HCT116 (cell line): ENCODE measurements at regions not wholly inside any gene's neighbourhood (a gene's known extent, or its start where the extent isn't known, plus 50 kb on each side); places are given as distances from the start of the nearest gene placed in this dataset.

ENCODE experiments used
- ATAC-seq: fragments of 200-7000 bp; cut with Tn5 transposase; 2 replicates; pipeline ENCODE4 v1.9.1; 2020; ENCODE audit warnings: mild to moderate bottlenecking, moderate library complexity
- BruUV-seq: library from RNA; stranded (reverse); fragments of 400-500 nt; replicated peaks from 2 replicates; lab custom pipeline; 2021; lab: Mats Ljungman, UMichigan
- CTCF ChIA-PET: fragments of 300-600 bp; sonication (Branson Sonifier 250); formaldehyde crosslinking; loops from one replicate; lab custom pipeline; 2021; ENCODE audit warnings: antibody characterized with exemption; lab: Charles Lee
- POLR2A ChIA-PET: fragments of 300-600, 350-600 bp; sonication (Branson Sonifier 250); formaldehyde crosslinking; loops from one replicate; lab custom pipeline; 2021; ENCODE audit warnings: antibody characterized with exemption; lab: Charles Lee
- RAD21 ChIA-PET, 2 experiments: fragments of 300-600 bp; sonication (Branson Sonifier 250); formaldehyde crosslinking; loops; one replicate each; lab custom pipeline; 2023; ENCODE audit warnings: low total read pairs in 2 of 2; ENCODE audit not compliant: uncharacterized antibody in 2 of 2, unreplicated experiment in 2 of 2, low non-redundant PET in 1 of 2; lab: Charles Lee
- DNase-seq: peaks from one replicate; pipeline ENCODE4 v3.0.0-alpha.2; 2010; ENCODE audit warnings: low read depth, low spot score
- H2AFZ ChIP-seq: fragments of 200-600 bp; shearing (Covaris generic), sonication (generic); 2 replicates; pipeline ENCODE4 v1.6.1; 2017; ENCODE audit warnings: low read depth, mixed run types, mixed read lengths, antibody characterized with exemption, low read length; ENCODE audit not compliant: poor library complexity, severe bottlenecking
- H3K27ac ChIP-seq: 2 replicates; pipeline ENCODE4 v1.5.1; 2012; ENCODE audit warnings: low read depth, low read length
- H3K27me3 ChIP-seq: fragments of 200-600 bp; sonication (generic); 2 replicates; pipeline ENCODE4 v1.6.1; 2016; ENCODE audit warnings: mixed run types, low read length, mixed read lengths; ENCODE audit not compliant: insufficient read depth
- H3K36me3 ChIP-seq, 2 experiments: fragments of 200-500 bp in 1 of 2; fragments of 200-600 bp in 1 of 2; sonication (Bioruptor generic) in 1 of 2; sonication (generic) in 1 of 2; 2 replicates each; pipeline versions ENCODE4 v1.5.1 to v1.6.1; 2014 to 2016; ENCODE audit warnings: low read length in 2 of 2, inconsistent platforms in 1 of 2, mixed read lengths in 1 of 2, mixed run types in 1 of 2; ENCODE audit not compliant: insufficient read depth in 2 of 2, control insufficient read depth in 1 of 2
- H3K4me1 ChIP-seq, 2 experiments: fragments of 200-600 bp in 1 of 2; sonication (generic) in 1 of 2; 2 replicates each; pipeline versions ENCODE4 v1.5.1 to v1.6.1; 2012 to 2017; ENCODE audit warnings: low read length in 2 of 2, inconsistent platforms in 1 of 2, mild to moderate bottlenecking in 1 of 2, mixed read lengths in 1 of 2, mixed run types in 1 of 2, moderate library complexity in 1 of 2; ENCODE audit not compliant: insufficient read depth in 2 of 2, control insufficient read depth in 1 of 2
- H3K4me2 ChIP-seq: fragments of 200-600 bp; sonication (generic); 2 replicates; pipeline ENCODE4 v1.6.1; 2017; ENCODE audit warnings: mixed run types, low read length, mixed read lengths
- H3K4me3 ChIP-seq, 2 experiments: fragments of 200-600 bp in 1 of 2; sonication (generic) in 1 of 2; replicated peaks in 1 of 2; 2 replicates each; pipeline ENCODE4 v1.5.1; 2011 to 2016; ENCODE audit warnings: low read length in 2 of 2, control low read depth in 1 of 2, low read depth in 1 of 2, mild to moderate bottlenecking in 1 of 2, mixed read lengths in 1 of 2, mixed run types in 1 of 2
- H3K79me2 ChIP-seq: fragments of 200-600 bp; sonication (generic); 2 replicates; pipeline ENCODE4 v1.6.1; 2017; ENCODE audit warnings: mild to moderate bottlenecking, mixed run types, low read length, moderate library complexity, mixed read lengths; ENCODE audit not compliant: insufficient read depth
- H3K9ac ChIP-seq: fragments of 200-600 bp; sonication (generic); 2 replicates; pipeline ENCODE4 v1.6.1; 2016; ENCODE audit warnings: low read length, mixed read lengths
- H3K9me2 ChIP-seq: fragments of 200-600 bp; sonication (generic), shearing (Covaris generic); 2 replicates; pipeline ENCODE4 v1.6.1; 2017; ENCODE audit warnings: mixed run types, mild to moderate bottlenecking, moderate library complexity; ENCODE audit not compliant: insufficient read depth
- H3K9me3 ChIP-seq, 2 experiments: fragments of 200-500 bp in 1 of 2; fragments of 200-600 bp in 1 of 2; sonication (Bioruptor generic) in 1 of 2; sonication (generic) in 1 of 2; 2 replicates each; pipeline ENCODE4 v1.6.1; 2014 to 2017; ENCODE audit warnings: low read length in 2 of 2, mixed read lengths in 2 of 2, inconsistent platforms in 1 of 2, low read depth in 1 of 2, mild to moderate bottlenecking in 1 of 2, mixed run types in 1 of 2, moderate library complexity in 1 of 2; ENCODE audit not compliant: control insufficient read depth in 1 of 2, insufficient read depth in 1 of 2
- H4K20me1 ChIP-seq: fragments of 200-600 bp; sonication (generic), shearing (Covaris generic); 2 replicates; pipeline ENCODE4 v1.6.1; 2017; ENCODE audit warnings: mixed run types, mild to moderate bottlenecking, moderate library complexity; ENCODE audit not compliant: insufficient read depth
- JUND ChIP-seq: IDR thresholded peaks from 2 replicates; pipeline ENCODE4 v1.6.1; 2012
- POLR2AphosphoS5 ChIP-seq: IDR thresholded peaks from 2 replicates; pipeline ENCODE4 v1.6.1; 2011; ENCODE audit warnings: mild to moderate bottlenecking, low read depth, low read length, moderate library complexity
- RAD21 ChIP-seq: IDR thresholded peaks from 2 replicates; pipeline ENCODE4 v1.6.1; 2012; ENCODE audit warnings: low read depth, mild to moderate bottlenecking
- ZNF274 ChIP-seq: fragments of 200-500 bp; sonication (Bioruptor generic); IDR thresholded peaks from 2 replicates; pipeline ENCODE4 v1.6.1; 2014; ENCODE audit warnings: mild to moderate bottlenecking, low read depth, low read length, inconsistent platforms
- intact Hi-C: fragments of 100-400 bp; cut with micrococcal nuclease; formaldehyde crosslinking; loops from 2 replicates; pipeline ENCODE4 v1.10.0; 2022

DNA sequence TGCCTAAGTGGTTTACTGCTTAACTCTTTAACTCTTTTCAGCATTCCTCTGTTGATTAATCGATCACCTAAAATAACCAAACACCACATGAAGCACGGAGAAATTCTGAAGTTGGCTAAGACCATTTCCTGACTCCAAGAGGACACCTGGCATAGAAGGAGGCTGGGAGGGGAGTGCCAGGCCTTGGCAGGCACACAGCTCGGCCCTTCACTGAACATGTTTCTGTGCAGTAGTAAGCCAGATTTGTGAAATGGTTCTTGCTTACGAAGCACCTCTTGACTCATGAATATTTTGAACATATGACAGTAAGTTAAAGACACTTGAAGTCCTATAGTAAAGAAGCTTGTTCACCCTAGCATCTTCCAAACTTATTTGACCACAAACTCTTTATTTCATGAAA is 82.3 kb downstream of the FOXL1 start:
- intact Hi-C loops: no loop called here
- CTCF ChIA-PET: no interaction called here
- BruUV-seq: no TSS peak

DNA sequence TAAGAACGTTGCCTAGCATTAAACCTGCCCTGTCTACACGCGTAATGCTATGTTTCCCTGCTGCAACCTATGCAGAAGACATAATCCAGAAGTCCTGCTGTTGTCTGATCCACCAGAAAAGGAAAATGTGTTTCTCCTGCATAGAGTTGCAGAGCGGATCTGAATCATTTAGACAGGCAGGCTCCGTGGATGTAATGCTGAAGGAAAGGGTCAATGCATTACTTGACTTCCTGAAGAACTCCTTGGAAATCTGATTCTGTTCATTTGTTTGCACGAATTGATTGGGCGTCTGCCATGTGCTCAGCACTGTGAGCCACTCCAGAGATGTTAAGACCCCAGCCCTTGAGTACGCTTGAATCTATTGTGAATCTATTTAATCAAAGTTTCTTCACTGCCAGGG is 83.4 kb downstream of the FOXL1 start:
- no peak for TF ChIP-seq JUND
- ChIA-PET RAD21 (no interaction called here), POLR2A (no interaction called here), CTCF (no interaction called here)
- Histone ChIP-seq H3K4me1 (peaks cover 26 to 48% of the 10 kb centered on the region in 2 experiments), H3K27ac (no peak overlapping the region), H4K20me1 (no peaks in the 10 kb centered on the region), H3K9ac (no peak overlapping the region), H3K36me3 (no peaks in the 10 kb centered on the region), H3K9me3 (peaks cover 0 to 11% of the 10 kb centered on the region in 2 experiments; a peak in 1 of 4 replicates), H3K4me2 (no peak overlapping the region), H3K4me3 (no peak overlapping the region), H3K9me2 (no peaks in the 10 kb centered on the region), H3K79me2 (no peaks in the 10 kb centered on the region), H2AFZ (no peak overlapping the region), H3K27me3 (no peaks in the 10 kb centered on the region)
- ATAC-seq (no peak), DNase-seq (no peak)
- intact Hi-C loops: no loop called here
- no TSS peak for BruUV-seq

More for the DNA sequence above, 82.3 kb downstream of the FOXL1 start:
- ATAC-seq (no peak), DNase-seq (no peak)
- Histone ChIP-seq H3K79me2 (no peaks in the 10 kb centered on the region), H3K4me3 (no peak overlapping the region), H3K27ac (no peak overlapping the region), H3K9ac (no peak overlapping the region), H3K27me3 (no peaks in the 10 kb centered on the region), H2AFZ (no peak overlapping the region), H3K4me2 (no peak overlapping the region), H3K36me3 (no peaks in the 10 kb centered on the region), H3K9me3 (peaks cover 0 to 11% of the 10 kb centered on the region in 2 experiments; a peak in 1 of 4 replicates), H3K9me2 (no peaks in the 10 kb centered on the region), H4K20me1 (no peaks in the 10 kb centered on the region), H3K4me1 (peaks cover 20 to 37% of the 10 kb centered on the region in 2 experiments)
- ChIA-PET POLR2A (no interaction called here), RAD21 (no interaction called here)
- TF ChIP-seq ZNF274: no peak
- TF ChIP-seq, all 23 proteins: peak for 0

DNA sequence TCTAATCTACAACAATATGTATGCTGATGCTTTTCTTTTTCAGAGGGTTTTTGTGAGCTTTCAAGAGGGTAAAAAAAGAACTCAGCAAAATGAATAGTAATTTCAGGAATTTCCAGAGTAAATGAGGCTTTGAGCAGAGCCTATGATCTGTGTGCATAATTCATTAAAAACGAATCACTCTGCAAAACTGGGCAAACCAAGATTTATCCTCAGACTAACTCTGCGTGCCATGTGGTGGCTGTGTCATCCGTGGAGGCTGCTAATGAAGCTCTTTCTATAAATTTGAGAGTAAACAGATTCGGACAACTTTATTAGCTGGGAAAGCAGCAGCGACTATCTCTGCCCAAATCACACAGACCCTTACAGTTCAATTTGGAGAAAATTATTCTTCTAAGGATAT is 83.8 kb downstream of the FOXL1 start:
- CTCF ChIA-PET: no interaction called here
- no peaks in the 10 kb centered on the region for H3K79me2 ChIP-seq
- H2AFZ ChIP-seq: peak overlapping the region; percentile 7
- ATAC-seq: no peak
- POLR2A ChIA-PET: no interaction called here
- H3K4me1 ChIP-seq: peaks cover 26 to 53% of the 10 kb centered on the region in 2 experiments
- no peak for DNase-seq
- H3K9me3 ChIP-seq: peaks cover 0 to 11% of the 10 kb centered on the region in 2 experiments; a peak in 1 of 4 replicates
- H3K27ac ChIP-seq: no peak overlapping the region
- H3K9ac ChIP-seq: no peak overlapping the region
- H3K36me3 ChIP-seq: no peaks in the 10 kb centered on the region
- H3K4me2 ChIP-seq: no peak overlapping the region
- RAD21 ChIA-PET: no interaction called here
- no peak overlapping the region for H3K4me3 ChIP-seq
- TF ChIP-seq POLR2AphosphoS5: no peak
- no peak for TF ChIP-seq RAD21
- H4K20me1 ChIP-seq: no peaks in the 10 kb centered on the region
- H3K9me2 ChIP-seq: no peaks in the 10 kb centered on the region
- H3K27me3 ChIP-seq: no peaks in the 10 kb centered on the region
- BruUV-seq: no TSS peak
- intact Hi-C loops: no loop called here
